SH-SY5Y (cell line): ENCODE measurements at regions not wholly inside any gene's neighbourhood (a gene's known extent, or its start where the extent isn't known, plus 50 kb on each side); places are given as distances from the start of the nearest gene placed in this dataset.

Experiments used
- GATA2 ChIP-seq: IDR thresholded peaks from 2 replicates; pipeline ENCODE4 v1.6.1; 2011; ENCODE audit warnings: mild to moderate bottlenecking, low read depth, low read length
- GATA3 ChIP-seq: IDR thresholded peaks from 2 replicates; pipeline ENCODE4 v1.6.1; 2011; ENCODE audit warnings: low read depth, mild to moderate bottlenecking, low read length, moderate library complexity

DNA sequence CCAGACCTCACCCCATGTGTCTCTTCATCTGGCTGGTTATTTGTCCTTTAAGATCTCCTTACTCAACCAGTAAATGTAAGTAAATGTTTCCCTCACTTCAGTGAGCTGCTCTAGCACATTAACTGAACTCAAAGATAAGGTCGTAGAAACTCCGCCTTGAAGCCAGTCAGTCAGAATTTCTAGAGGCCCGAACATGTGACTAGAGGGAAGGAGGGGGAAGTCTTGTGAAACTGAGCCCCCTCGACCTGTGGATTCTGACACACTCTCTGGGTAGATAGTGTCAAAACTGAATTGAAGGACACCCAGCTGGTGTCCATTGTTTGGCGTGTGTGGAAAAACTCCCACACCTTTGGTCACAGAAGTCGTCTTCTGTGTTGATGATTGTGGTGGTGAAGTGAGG, 933.9 kb downstream of the ADGRL3 start:
- TF ChIP-seq GATA3, result no peak
- TF ChIP-seq GATA2, result no peak
